ENCODE measurements at regions not wholly inside any gene's neighbourhood (a gene's known extent, or its start where the extent isn't known, plus 50 kb on each side); places are given as distances from the start of the nearest gene placed in this dataset.

- in situ Hi-C loops (cut with MboI), result no loop called here
Observed at GRCh38 chr1:224523676-224524075, 89.1 kb upstream of the WDR26 start.

More at GRCh38 chr1:224523676-224524075, 89.1 kb upstream of the WDR26 start:
- intact Hi-C loops (cut with micrococcal nuclease; ENCODE audit: unreplicated experiment), result loop anchor here (10.0 kb wide), 1 partner anchor 1071 kb away; no protein-coding TSS in a partner anchor
- Histone ChIP-seq H3K9me3 (replicated peaks; ENCODE audit: control insufficient read depth, insufficient read depth, low read length) (no peaks in the 10 kb centered on the region), H3K4me2 (ENCODE audit: control insufficient read depth, insufficient read depth) (no peak overlapping the region), H3K27me3 (replicated peaks in 1 of 2; ENCODE audit: control insufficient read depth in 2 of 2, insufficient read depth in 2 of 2, low read length in 1 of 2) (no peaks in the 10 kb centered on the region), H4K20me1 (ENCODE audit: control insufficient read depth, insufficient read depth) (no peaks in the 10 kb centered on the region), H3K36me3 (ENCODE audit: control insufficient read depth in 2 of 2, insufficient read depth in 2 of 2, low read length in 1 of 2) (no peaks in the 10 kb centered on the region), H3K79me2 (ENCODE audit: control insufficient read depth, insufficient read depth, low read length) (no peaks in the 10 kb centered on the region), H3K27ac (ENCODE audit: control insufficient read depth, insufficient read depth) (no peak overlapping the region), H3K4me1 (ENCODE audit: control insufficient read depth, insufficient read depth, low read length) (no peaks in the 10 kb centered on the region; the same call in 1 of the 2 replicates), H3K9ac (ENCODE audit: control insufficient read depth, insufficient read depth, low read length) (no peak overlapping the region), H3K4me3 (no peak overlapping the region), H2AFZ (ENCODE audit: control insufficient read depth, low read depth, low read length) (no peak overlapping the region)
- CTCF ChIA-PET, result interaction anchor here (3.2 kb wide), 1 partner anchor 9 kb away, joined by 22 read pairs; no protein-coding TSS in a partner anchor
- TF ChIP-seq ZNF384 (IDR thresholded peaks at IDR 0.05; ENCODE audit: borderline replicate concordance, low read depth, low read length), result no peak
- TF ChIP-seq STAT1 (conservative IDR thresholded peaks at IDR 0.05), result no peak
- TF ChIP-seq ZNF687 (IDR thresholded peaks at IDR 0.05), result no peak
- no peak for TF ChIP-seq SUPT20H (IDR thresholded peaks at IDR 0.05; ENCODE audit: borderline replicate concordance, control insufficient read depth, low read depth, low read length)
- no peak for TF ChIP-seq GABPA (IDR thresholded peaks at IDR 0.05; ENCODE audit: low read depth)
- no TSS peak for BruUV-seq (replicated peaks)
- ATAC-seq (no peak), DNase-seq (ENCODE audit: low read depth, low spot score) (no peak), FAIRE-seq (no peak)
- SMC1A ChIA-PET (ENCODE audit: uncharacterized antibody, unreplicated experiment), result interaction anchor here (1.2 kb wide), 1 partner anchor 399 kb away, joined by 4 read pairs; no protein-coding TSS in a partner anchor
- POLR2A ChIA-PET, result no interaction called here
- RAD21 ChIA-PET (ENCODE audit: unreplicated experiment), result no interaction called here

Measured in GM12878 (cell line).